ENCODE measurements at regions not wholly inside any gene's neighbourhood (a gene's known extent, or its start where the extent isn't known, plus 50 kb on each side); places are given as distances from the start of the nearest gene placed in this dataset.

GRCh38 chr10:91689731-91690168, 56.9 kb upstream of the PPP1R3C start (continued):
- TF ChIP-seq, protein P1, sequence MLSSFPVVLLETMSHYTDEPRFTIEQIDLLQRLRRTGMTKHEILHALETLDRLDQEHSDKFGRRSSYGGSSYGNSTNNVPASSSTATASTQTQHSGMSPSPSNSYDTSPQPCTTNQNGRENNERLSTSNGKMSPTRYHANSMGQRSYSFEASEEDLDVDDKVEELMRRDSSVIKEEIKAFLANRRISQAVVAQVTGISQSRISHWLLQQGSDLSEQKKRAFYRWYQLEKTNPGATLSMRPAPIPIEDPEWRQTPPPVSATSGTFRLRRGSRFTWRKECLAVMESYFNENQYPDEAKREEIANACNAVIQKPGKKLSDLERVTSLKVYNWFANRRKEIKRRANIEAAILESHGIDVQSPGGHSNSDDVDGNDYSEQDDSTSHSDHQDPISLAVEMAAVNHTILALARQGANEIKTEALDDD (IDR thresholded peaks at IDR 0.05): no peak
- TF ChIP-seq ZNF24 (IDR thresholded peaks at IDR 0.05) (no peak), ZNF347 (CRISPR knock-in tag; IDR thresholded peaks at IDR 0.05; ENCODE audit: low read depth) (no peak), ZNF146 (CRISPR knock-in tag; IDR thresholded peaks at IDR 0.05; ENCODE audit: unreplicated experiment) (no peak), RBBP5 (IDR thresholded peaks at IDR 0.05; ENCODE audit: borderline replicate concordance, insufficient read depth, low read length, poor library complexity, severe bottlenecking) (no peak), GTF2E2 (tag; IDR thresholded peaks at IDR 0.05) (no peak), FOXA3 (CRISPR knock-in tag; conservative IDR thresholded peaks at IDR 0.05 in 1 of 2, IDR thresholded peaks at IDR 0.05 in 1 of 2) (no peak), NCOA1 (IDR thresholded peaks at IDR 0.05; ENCODE audit: low read depth) (no peak), ARHGAP35 (IDR thresholded peaks at IDR 0.05; ENCODE audit: partially characterized antibody) (no peak), FOXK2 (conservative IDR thresholded peaks at IDR 0.05 in 1 of 2, IDR thresholded peaks at IDR 0.05 in 1 of 2; ENCODE audit: low read depth in 2 of 2) (no peak), DMBX1 (CRISPR knock-in tag; IDR thresholded peaks at IDR 0.05; ENCODE audit: borderline replicate concordance) (peak; percentile 62; the same call in 1 of the 2 replicates), ZFP36 (IDR thresholded peaks at IDR 0.05; ENCODE audit: low read depth, low read length, partially characterized antibody) (no peak), ZNF445 (CRISPR knock-in tag; IDR thresholded peaks at IDR 0.05; ENCODE audit: low read depth) (no peak)
